Gastroesophageal sphincter (tissue), 3 donors: ENCODE measurements at regions not wholly inside any gene's neighbourhood (a gene's known extent, or its start where the extent isn't known, plus 50 kb on each side); places are given as distances from the start of the nearest gene placed in this dataset.

Experiments used
- EP300 ChIP-seq: sonication (generic); formaldehyde crosslinking; IDR thresholded peaks from one replicate; pipeline ENCODE4 v1.6.1; 2017; ENCODE audit warnings: antibody characterized with exemption, mild to moderate bottlenecking
- POLR2AphosphoS5 ChIP-seq: sonication (generic); formaldehyde crosslinking; IDR thresholded peaks from one replicate; pipeline ENCODE4 v1.6.1; 2017; ENCODE audit warnings: antibody characterized with exemption
- TF ChIP-seq, protein P1 (sequence below), 4 experiments: fragments of 200-600 bp in 2 of 4; fragments of 450-650 bp in 2 of 4; sonication (generic) in 1 of 4; IDR thresholded peaks; one replicate each; pipeline ENCODE4 v1.5.1; 2017 to 2019; ENCODE audit warnings: antibody characterized with exemption in 4 of 4, mild to moderate bottlenecking in 2 of 4, moderate library complexity in 2 of 4

GRCh38 chr3:106421426-106421825, 552.6 kb upstream of the CBLB start:
- TF ChIP-seq EP300 = no peak
- TF ChIP-seq, protein P1, sequence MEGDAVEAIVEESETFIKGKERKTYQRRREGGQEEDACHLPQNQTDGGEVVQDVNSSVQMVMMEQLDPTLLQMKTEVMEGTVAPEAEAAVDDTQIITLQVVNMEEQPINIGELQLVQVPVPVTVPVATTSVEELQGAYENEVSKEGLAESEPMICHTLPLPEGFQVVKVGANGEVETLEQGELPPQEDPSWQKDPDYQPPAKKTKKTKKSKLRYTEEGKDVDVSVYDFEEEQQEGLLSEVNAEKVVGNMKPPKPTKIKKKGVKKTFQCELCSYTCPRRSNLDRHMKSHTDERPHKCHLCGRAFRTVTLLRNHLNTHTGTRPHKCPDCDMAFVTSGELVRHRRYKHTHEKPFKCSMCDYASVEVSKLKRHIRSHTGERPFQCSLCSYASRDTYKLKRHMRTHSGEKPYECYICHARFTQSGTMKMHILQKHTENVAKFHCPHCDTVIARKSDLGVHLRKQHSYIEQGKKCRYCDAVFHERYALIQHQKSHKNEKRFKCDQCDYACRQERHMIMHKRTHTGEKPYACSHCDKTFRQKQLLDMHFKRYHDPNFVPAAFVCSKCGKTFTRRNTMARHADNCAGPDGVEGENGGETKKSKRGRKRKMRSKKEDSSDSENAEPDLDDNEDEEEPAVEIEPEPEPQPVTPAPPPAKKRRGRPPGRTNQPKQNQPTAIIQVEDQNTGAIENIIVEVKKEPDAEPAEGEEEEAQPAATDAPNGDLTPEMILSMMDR (IDR thresholded peaks at IDR 0.05) = no peak
- no peak for TF ChIP-seq POLR2AphosphoS5
